ENCODE measurements at regions not wholly inside any gene's neighbourhood (a gene's known extent, or its start where the extent isn't known, plus 50 kb on each side); places are given as distances from the start of the nearest gene placed in this dataset.

DNA sequence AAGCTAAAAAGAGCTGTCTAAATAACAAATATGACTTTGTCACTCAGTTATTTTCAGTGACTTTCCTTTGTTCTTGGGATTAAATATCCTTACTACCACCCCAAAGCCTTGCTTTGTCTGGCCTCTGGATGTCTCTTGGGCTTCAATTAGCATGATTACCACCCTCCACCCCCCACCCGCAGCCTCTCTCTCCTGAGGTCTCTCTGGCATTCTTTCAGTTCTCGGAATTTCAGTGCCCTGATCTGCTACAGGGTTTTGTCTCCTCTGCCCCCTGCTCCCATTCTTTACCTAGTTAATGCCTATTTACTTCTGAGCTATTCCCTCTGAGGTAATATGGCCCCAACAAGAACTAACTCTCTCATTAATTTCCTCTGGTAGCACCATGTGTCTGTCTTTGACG, 376.4 kb downstream of the DEPDC1B start:
- no peak for DNase-seq (ENCODE audit: low read depth)
- TF ChIP-seq, protein P1, sequence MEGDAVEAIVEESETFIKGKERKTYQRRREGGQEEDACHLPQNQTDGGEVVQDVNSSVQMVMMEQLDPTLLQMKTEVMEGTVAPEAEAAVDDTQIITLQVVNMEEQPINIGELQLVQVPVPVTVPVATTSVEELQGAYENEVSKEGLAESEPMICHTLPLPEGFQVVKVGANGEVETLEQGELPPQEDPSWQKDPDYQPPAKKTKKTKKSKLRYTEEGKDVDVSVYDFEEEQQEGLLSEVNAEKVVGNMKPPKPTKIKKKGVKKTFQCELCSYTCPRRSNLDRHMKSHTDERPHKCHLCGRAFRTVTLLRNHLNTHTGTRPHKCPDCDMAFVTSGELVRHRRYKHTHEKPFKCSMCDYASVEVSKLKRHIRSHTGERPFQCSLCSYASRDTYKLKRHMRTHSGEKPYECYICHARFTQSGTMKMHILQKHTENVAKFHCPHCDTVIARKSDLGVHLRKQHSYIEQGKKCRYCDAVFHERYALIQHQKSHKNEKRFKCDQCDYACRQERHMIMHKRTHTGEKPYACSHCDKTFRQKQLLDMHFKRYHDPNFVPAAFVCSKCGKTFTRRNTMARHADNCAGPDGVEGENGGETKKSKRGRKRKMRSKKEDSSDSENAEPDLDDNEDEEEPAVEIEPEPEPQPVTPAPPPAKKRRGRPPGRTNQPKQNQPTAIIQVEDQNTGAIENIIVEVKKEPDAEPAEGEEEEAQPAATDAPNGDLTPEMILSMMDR (IDR thresholded peaks at IDR 0.05; ENCODE audit: insufficient read depth, low read depth, low read length, missing control alignments): no peak
- H3K4me3 ChIP-seq (ENCODE audit: low read length): no peak overlapping the region

DNA sequence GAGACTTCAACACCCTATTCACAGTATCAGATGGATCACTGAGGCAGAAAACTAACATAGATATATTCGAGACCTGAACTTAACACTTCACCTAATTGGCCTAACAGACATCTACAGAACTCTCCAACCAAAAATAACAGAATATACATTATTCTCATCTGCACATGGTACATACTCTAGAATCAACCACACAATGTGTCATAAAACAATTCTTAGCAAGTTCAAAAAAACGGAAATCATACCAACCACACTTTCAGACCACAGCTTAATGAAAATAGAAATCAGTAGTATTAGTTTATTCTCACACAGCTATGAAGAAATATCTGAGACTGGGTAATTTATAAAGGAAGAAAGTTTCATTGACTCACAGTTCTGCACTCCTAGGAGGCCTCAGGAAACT, 387.9 kb downstream of the DEPDC1B start:
- no peak overlapping the region for H3K4me3 ChIP-seq (ENCODE audit: low read length)
- DNase-seq (ENCODE audit: low read depth): no peak
- TF ChIP-seq, protein P1 (IDR thresholded peaks at IDR 0.05; ENCODE audit: insufficient read depth, low read depth, low read length, missing control alignments): no peak

DNA sequence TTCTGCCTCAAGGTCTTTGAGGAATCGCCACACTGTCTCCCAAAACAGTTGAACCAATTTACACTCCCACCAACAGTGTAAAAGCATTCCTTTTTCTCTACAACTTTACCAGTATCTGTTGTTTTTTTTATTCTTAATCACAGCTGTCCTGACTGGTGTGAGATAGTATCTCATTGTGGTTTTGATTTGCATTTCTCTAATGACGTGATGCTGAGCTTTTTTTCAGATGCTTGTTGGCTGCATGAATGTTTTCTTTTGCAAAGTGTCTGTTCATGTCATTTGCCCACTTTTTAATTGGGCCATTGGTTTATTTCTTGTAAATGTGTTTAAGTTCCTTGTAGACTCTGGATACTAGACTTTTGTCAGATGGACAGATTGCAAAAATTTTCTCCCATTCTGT, 400.0 kb downstream of the DEPDC1B start:
- H3K4me3 ChIP-seq (ENCODE audit: low read length): no peak overlapping the region
- TF ChIP-seq, protein P1 (IDR thresholded peaks at IDR 0.05; ENCODE audit: insufficient read depth, low read depth, low read length, missing control alignments): no peak
- no peak for DNase-seq (ENCODE audit: low read depth)

GRCh38 chr5:60297658-60298057, 402.3 kb downstream of the DEPDC1B start:
- TF ChIP-seq, protein P1 (IDR thresholded peaks at IDR 0.05; ENCODE audit: insufficient read depth, low read depth, low read length, missing control alignments): no peak
- no peak for DNase-seq (ENCODE audit: low read depth)
- H3K4me3 ChIP-seq (ENCODE audit: low read length): no peak overlapping the region

GRCh38 chr5:60295423-60295822, 401.9 kb upstream of the PDE4D start:
- DNase-seq (ENCODE audit: low read depth): peak; percentile 59

DNA sequence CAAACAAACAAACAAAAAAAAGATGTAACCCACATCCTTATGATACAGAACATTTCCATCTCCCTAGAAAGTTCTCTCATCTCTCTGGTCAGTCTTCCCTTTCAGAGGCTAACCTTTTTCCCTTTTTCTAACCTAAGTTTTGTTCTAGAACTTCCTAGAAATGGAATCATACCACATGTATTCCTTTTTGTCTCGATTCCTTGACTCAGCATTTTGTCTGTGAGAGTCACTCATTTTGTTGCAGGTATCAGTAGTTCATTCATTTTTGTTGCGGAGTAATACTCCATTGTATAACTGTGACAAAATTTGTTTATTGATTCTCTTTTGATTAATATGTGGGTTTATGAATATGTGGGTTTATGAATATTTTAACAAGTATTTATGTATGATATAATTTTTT, 400.0 kb upstream of the PDE4D start:
- TF ChIP-seq, protein P1 (IDR thresholded peaks at IDR 0.05; ENCODE audit: insufficient read depth, low read depth, low read length, missing control alignments): no peak
- no peak overlapping the region for H3K4me3 ChIP-seq (ENCODE audit: low read length)
- DNase-seq (ENCODE audit: low read depth): no peak

More at GRCh38 chr5:60295423-60295822, 401.9 kb upstream of the PDE4D start:
- no peak overlapping the region for H3K4me3 ChIP-seq (ENCODE audit: low read length)
- TF ChIP-seq, protein P1 (IDR thresholded peaks at IDR 0.05; ENCODE audit: insufficient read depth, low read depth, low read length, missing control alignments): peak; percentile 83

- DNase-seq (ENCODE audit: low read depth): peak; percentile 85
- TF ChIP-seq, protein P1 (IDR thresholded peaks at IDR 0.05; ENCODE audit: insufficient read depth, low read depth, low read length, missing control alignments): peak; percentile 85
- H3K4me3 ChIP-seq (ENCODE audit: low read length): no peak overlapping the region
Measured at GRCh38 chr5:60287174-60287771, 393.7 kb upstream of the PDE4D start.
